NCI-H748 (cell line): ENCODE measurements at regions not wholly inside any gene's neighbourhood (a gene's known extent, or its start where the extent isn't known, plus 50 kb on each side); places are given as distances from the start of the nearest gene placed in this dataset.
A peak's percentile ranks its signal among the peaks of the same experiment; 100 is the strongest.
"Not testable (repeated sequence)": the region's sequence is repeated elsewhere in the genome, so short reads cannot be mapped to it uniquely, and the experiment has no call there.

Source experiments
- DNase-seq: peaks from one replicate; lab custom pipeline; 2025; ENCODE audit not compliant: unreplicated experiment; lab: John Stamatoyannopoulos, UW

GRCh38 chr9:88596376-88596775 is 61.4 kb downstream of the NXNL2 start:
- DNase-seq = no peak

DNA sequence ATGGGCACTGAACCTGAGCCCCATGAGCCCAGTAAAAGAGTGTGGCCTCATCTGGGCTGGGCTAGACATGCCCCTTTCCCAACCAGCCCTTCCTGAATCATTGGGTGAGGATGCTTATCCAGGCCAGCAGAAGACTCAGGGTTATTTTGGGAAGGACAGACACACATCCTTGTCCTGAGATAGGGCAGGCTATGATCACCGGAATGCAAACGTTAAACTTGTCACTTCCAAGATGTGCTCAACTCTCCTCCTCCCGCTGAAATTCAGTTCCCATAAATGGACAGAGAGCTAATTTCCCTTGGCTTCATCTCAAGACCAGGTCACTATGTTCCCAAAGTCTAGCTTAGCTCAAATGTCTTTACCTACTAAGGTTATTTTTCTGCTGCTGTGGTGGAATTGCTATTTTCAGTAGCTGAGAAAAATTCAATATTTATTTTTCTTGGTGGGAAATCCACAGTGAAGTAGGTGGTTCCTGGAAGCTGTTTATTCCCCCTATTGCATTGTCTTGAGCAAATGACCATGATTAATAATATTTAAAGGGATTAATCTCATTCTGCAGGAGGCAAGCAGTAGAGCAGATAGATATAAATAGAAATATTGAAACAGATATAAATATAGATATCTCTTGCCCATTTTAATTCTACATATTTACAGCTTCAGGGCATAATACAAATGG is 70.0 kb downstream of the NXNL2 start:
- DNase-seq = no peak

DNA sequence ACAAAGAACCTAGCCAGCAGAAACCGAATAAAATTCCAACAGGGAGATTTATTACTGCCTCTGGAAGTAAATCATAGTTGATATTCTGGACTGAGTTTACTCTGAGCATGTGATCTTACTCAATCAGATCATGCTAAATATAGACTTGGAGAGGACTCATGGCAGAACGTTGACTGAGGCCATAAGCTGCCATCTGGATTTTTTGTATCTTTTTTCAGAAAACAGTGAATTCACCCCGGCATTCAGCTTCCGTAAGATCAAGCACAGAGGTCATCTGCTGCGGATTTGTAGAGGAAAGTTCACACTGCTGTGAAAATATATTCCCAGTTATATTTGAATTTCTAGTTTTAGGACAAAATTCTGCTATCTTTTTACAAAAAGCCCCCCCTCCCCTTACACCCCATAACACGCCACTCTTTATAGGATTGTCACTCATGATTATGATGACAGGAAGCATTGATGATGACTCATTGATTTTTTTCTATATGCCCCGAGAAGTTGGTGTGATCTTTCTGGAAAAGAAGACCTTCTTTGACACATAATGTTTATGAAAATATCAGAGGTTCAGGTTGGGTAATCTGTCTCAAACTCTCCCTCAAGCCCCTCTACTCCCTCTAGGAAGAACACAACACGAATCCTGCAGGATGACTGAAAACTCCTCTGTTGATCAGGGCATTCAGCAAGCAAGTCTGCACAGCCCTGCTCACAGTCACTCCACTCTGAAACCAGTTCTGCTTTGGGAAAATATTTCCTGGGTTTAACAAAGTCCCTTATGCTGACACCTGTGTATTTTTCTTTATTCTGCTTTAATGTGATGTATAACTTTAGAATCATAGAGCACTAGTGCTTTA is 70.8 kb downstream of the NXNL2 start:
- no peak for DNase-seq

GRCh38 chr9:88614359-88614758 is 79.4 kb downstream of the NXNL2 start:
- DNase-seq = no peak

DNA sequence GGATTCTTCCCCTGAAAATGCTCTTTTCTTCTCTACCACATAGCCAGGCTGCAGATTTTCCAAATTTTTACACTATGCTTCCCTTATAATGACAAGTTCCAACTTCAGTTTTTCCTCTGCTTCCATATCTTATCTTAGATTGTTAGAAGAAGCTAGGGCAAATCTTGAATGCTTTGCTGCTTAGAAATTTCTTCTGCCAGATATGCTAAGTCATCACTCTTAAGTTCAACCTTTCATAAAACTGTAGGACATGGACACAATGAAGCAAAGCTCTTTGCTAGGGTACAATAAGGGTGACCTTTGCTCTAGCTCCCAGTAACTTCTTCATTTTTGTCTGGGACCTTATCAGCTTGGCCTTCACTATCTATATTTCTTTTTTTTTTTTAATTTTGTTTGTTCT is 88.7 kb downstream of the NXNL2 start:
- DNase-seq = no peak

GRCh38 chr9:88628114-88628513 is 93.1 kb downstream of the NXNL2 start:
- no peak for DNase-seq

DNA sequence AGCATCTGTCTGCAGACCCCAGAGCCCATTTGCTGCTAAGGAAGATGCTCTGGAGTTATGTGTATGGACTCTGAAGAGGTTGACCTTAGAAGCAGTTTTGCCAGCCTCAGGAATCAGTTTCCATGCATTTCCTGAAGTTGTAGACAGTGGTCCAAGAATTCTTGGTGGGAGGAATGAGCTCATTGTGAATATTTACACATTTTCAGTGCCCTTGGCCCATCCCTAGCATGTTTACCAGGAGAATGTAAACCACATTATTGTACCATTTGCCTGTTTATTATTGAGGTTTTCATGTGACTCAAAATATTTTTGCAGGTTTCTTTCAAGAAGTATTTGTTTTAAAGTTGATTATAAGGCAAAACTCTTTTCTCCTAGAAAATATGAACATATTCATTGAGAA is 93.8 kb downstream of the NXNL2 start:
- DNase-seq = no peak

GRCh38 chr9:88630574-88630973 is 95.6 kb downstream of the NXNL2 start:
- not testable (repeated sequence) for DNase-seq

GRCh38 chr9:88635151-88635550 is 100.2 kb downstream of the NXNL2 start:
- DNase-seq = no peak

- no peak for DNase-seq
Measured at GRCh38 chr9:88641456-88642240, 106.7 kb downstream of the NXNL2 start.

GRCh38 chr9:88642336-88642735 is 107.4 kb downstream of the NXNL2 start:
- DNase-seq = no peak

DNA sequence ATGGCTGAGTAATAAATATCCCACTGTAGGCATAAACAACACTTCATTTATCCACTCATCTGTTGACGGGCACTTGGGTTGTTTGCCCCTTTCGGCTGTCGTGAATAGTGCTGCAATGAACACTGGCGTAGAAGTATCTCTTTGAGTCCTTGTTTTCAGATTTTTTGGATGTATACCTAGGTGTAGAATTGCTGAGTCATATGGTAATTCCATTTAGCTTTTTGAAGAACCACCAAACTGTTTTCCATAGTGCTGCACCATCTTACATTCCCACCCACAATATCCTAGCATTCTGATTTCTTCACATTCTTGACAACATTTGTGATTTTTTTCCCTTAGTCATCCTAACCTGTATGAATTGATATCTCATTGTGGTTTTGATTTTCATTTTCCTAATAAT is 109.0 kb downstream of the NXNL2 start:
- no peak for DNase-seq

GRCh38 chr9:88645172-88645878 is 110.3 kb downstream of the NXNL2 start:
- DNase-seq = no peak

GRCh38 chr9:88645879-88646199 is 110.9 kb downstream of the NXNL2 start:
- DNase-seq = no peak

GRCh38 chr9:88646539-88647300 is 111.7 kb downstream of the NXNL2 start:
- DNase-seq = peak; percentile 48

- no peak for DNase-seq
Measured at GRCh38 chr9:88651682-88652633, 117.0 kb downstream of the NXNL2 start.

DNA sequence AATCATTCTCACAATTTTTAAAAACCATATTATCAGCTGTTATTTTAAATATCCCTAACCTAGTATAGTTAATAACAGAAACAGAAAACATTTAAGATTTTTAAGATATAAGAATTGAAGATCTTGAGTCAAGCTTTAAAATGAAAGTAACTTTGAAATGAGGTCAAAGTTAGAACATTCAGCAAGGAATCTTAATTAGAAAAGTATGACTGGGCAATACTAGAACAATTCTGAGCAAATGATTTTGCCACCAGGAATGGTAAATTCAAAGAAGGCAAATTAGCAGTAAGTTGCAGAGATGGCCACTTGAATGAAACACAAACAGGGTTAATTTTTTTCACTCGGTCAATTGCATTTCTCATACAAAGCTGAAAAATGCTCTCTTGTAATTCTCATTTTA is 117.9 kb downstream of the NXNL2 start:
- no peak for DNase-seq

DNA sequence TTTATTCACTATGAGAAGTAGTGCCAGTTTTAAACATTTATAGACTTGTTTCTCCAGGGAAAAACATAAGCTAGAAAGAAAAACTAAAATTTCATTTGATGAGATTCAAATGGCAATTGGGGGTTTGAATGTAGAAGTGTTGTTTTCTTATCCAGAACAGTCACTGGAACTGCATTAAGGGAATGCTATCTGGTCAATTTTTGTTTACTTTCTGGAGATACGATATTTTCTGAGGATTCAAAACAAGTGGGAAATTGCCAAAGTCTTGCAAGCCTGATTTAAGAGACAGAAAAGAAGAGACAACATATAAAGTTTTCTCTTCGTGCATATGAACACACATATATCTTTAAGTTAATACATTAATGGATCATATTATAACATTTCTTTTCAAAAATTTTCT is 118.4 kb downstream of the NXNL2 start:
- no peak for DNase-seq

GRCh38 chr9:88653911-88654310 is 118.9 kb downstream of the NXNL2 start:
- no peak for DNase-seq
